ENCODE measurements at regions not wholly inside any gene's neighbourhood (a gene's known extent, or its start where the extent isn't known, plus 50 kb on each side); places are given as distances from the start of the nearest gene placed in this dataset.

- intact Hi-C loops (cut with DNase I), result no loop called here
- DNase-seq (no peak), ATAC-seq (peak; percentile 69 to 87)
Observed at GRCh38 chr3:90261481-90262433, 1154.3 kb downstream of the EPHA3 start.

All from left cardiac atrium (tissue), 4 donors.